ENCODE measurements at regions not wholly inside any gene's neighbourhood (a gene's known extent, or its start where the extent isn't known, plus 50 kb on each side); places are given as distances from the start of the nearest gene placed in this dataset.
"Not testable (repeated sequence)": the region's sequence is repeated elsewhere in the genome, so short reads cannot be mapped to it uniquely, and the experiment has no call there.

GRCh38 chr7:11221984-11222383 lies 248.3 kb downstream of the PHF14 start:
- DNase-seq: no peak

- DNase-seq: no peak
Observed at GRCh38 chr7:11224535-11224934, 250.9 kb downstream of the PHF14 start.

- DNase-seq: no peak
Observed at GRCh38 chr7:11228515-11228914, 254.8 kb downstream of the PHF14 start.

- no peak for DNase-seq
Observed at GRCh38 chr7:11231190-11231589, 257.5 kb downstream of the PHF14 start.

GRCh38 chr7:11232462-11232861 lies 258.8 kb downstream of the PHF14 start:
- DNase-seq: no peak

GRCh38 chr7:11233871-11234270 lies 260.2 kb downstream of the PHF14 start:
- no peak for DNase-seq

- no peak for DNase-seq
Observed at GRCh38 chr7:11235491-11235890, 261.8 kb downstream of the PHF14 start.

GRCh38 chr7:11236680-11237079 lies 263.0 kb downstream of the PHF14 start:
- DNase-seq: no peak

- no peak for DNase-seq
Observed at GRCh38 chr7:11237742-11238141, 264.1 kb downstream of the PHF14 start.

GRCh38 chr7:11239316-11239715 lies 265.6 kb downstream of the PHF14 start:
- DNase-seq: no peak

GRCh38 chr7:11243739-11244138 lies 270.1 kb downstream of the PHF14 start:
- no peak for DNase-seq

GRCh38 chr7:11244149-11244548 lies 270.5 kb downstream of the PHF14 start:
- DNase-seq: no peak

- no peak for DNase-seq
Observed at GRCh38 chr7:11247545-11247944, 273.9 kb downstream of the PHF14 start.

GRCh38 chr7:11251436-11251835 lies 277.8 kb downstream of the PHF14 start:
- DNase-seq: no peak

- no peak for DNase-seq
Observed at GRCh38 chr7:11252011-11252607, 278.4 kb downstream of the PHF14 start.

GRCh38 chr7:11252705-11253272 lies 279.1 kb downstream of the PHF14 start:
- no peak for DNase-seq

- DNase-seq: no peak
Observed at GRCh38 chr7:11256501-11256900, 282.8 kb downstream of the PHF14 start.

GRCh38 chr7:11261470-11261869 lies 287.8 kb downstream of the PHF14 start:
- DNase-seq: no peak

GRCh38 chr7:11266101-11266500 lies 292.4 kb downstream of the PHF14 start:
- no peak for DNase-seq

- no peak for DNase-seq
Observed at GRCh38 chr7:11272352-11272751, 298.7 kb downstream of the PHF14 start.

- DNase-seq: no peak
Observed at GRCh38 chr7:11274074-11274473, 300.4 kb downstream of the PHF14 start.

- no peak for DNase-seq
Observed at GRCh38 chr7:11281953-11282352, 308.3 kb downstream of the PHF14 start.

GRCh38 chr7:11283584-11283983 lies 309.9 kb downstream of the PHF14 start:
- not testable (repeated sequence) for DNase-seq

GRCh38 chr7:11290863-11291262 lies 317.2 kb downstream of the PHF14 start:
- DNase-seq: peak; percentile 44
